ENCODE measurements at regions not wholly inside any gene's neighbourhood (a gene's known extent, or its start where the extent isn't known, plus 50 kb on each side); places are given as distances from the start of the nearest gene placed in this dataset.

DNA sequence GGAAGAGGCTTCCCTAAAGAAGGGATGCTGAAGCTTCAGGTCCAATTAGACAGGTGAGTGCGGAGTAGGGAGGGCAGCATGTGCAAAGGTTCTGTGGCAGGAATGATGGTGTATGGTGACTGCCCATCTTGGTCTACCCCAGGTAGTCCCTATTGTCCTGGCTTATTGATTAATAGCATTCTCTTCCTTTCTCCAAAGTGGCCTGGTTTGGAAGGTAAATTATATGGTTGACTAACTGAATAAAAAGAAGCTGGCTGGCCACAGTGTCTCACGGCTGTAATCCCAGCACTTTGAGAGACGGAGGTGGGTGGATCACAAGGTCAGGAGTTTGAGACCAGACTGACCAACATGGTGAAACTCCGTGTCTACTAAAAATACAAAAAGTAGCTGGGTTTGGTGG is 230.5 kb downstream of the MIAT start:
- POLR2A ChIA-PET: no interaction called here
- CTCF ChIA-PET: no interaction called here
- no peak overlapping the region for H3K4me3 Mint-ChIP-seq
- H3K9me3 Mint-ChIP-seq: no peaks in the 10 kb centered on the region
- no peak overlapping the region for H3K27ac Mint-ChIP-seq
- H3K36me3 Mint-ChIP-seq (ENCODE audit: low read depth): no peaks in the 10 kb centered on the region
- H3K4me1 Mint-ChIP-seq: no peaks in the 10 kb centered on the region
- DNase-seq: no peak
- no peaks in the 10 kb centered on the region for H3K27me3 Mint-ChIP-seq

GRCh38 chr22:26888887-26889286 is 231.5 kb downstream of the MIAT start:
- H3K36me3 Mint-ChIP-seq (ENCODE audit: low read depth): no peaks in the 10 kb centered on the region
- H3K4me3 Mint-ChIP-seq: no peak overlapping the region
- H3K9me3 Mint-ChIP-seq: no peaks in the 10 kb centered on the region
- H3K27me3 Mint-ChIP-seq: no peaks in the 10 kb centered on the region
- ChIA-PET POLR2A (no interaction called here), CTCF (interaction anchor here (0.6 kb wide), 1 partner anchor 1207 kb away, joined by 3 read pairs; no protein-coding TSS in a partner anchor)
- no peak overlapping the region for H3K27ac Mint-ChIP-seq
- H3K4me1 Mint-ChIP-seq: no peaks in the 10 kb centered on the region
- DNase-seq: no peak

DNA sequence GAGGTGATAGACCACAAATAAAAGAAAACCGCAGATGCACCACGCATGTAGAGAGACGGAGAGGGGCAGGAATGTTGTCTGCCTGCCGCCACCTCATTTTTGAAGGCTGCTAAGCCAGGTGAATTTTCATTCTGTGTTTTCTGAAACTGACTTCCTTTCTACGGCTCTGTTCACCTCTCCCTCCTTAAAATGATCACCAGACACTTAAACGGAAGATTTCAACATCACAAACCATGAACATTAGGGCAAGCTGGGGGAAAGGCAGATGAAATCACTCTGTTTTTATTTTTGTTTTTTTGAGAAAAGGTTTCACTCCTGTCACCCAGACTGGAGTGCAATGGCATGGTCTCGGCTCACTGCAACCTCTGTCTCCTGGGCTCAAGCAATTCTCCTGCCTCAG is 232.4 kb downstream of the MIAT start:
- Mint-ChIP-seq H3K4me1 (no peaks in the 10 kb centered on the region), H3K27me3 (no peaks in the 10 kb centered on the region), H3K9me3 (no peaks in the 10 kb centered on the region), H3K27ac (no peak overlapping the region), H3K36me3 (ENCODE audit: low read depth) (no peaks in the 10 kb centered on the region), H3K4me3 (no peak overlapping the region)
- POLR2A ChIA-PET: no interaction called here
- no peak for DNase-seq
- CTCF ChIA-PET: no interaction called here

- DNase-seq: no peak
- no peaks in the 10 kb centered on the region for H3K9me3 Mint-ChIP-seq
- no peaks in the 10 kb centered on the region for H3K36me3 Mint-ChIP-seq (ENCODE audit: low read depth)
- no peak overlapping the region for H3K4me3 Mint-ChIP-seq
- no peaks in the 10 kb centered on the region for H3K4me1 Mint-ChIP-seq
- ChIA-PET POLR2A (no interaction called here), CTCF (no interaction called here)
- no peaks in the 10 kb centered on the region for H3K27me3 Mint-ChIP-seq
- no peak overlapping the region for H3K27ac Mint-ChIP-seq
These were observed 233.5 kb downstream of the MIAT start for GRCh38 chr22:26890870-26891269.

DNA sequence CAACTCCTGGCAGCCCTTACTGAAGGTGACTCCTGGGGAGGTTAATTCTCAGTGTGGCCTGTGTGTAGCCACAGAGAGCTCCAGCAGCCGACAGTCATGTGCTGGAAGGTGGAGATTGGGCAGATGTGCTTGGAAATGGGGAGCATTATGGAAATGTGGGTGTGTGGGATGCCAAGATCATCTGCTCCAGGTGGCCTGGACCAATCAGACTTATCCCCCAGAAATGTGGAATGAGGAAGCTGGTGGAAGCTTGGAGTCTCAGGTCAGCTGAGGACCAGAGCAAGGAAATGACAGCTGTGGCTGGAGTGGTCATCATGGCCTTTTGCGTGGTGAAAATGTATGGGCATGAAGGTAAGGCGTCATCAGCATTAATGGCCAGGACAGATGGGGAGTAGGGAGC is 234.0 kb downstream of the MIAT start:
- ChIA-PET POLR2A (no interaction called here), CTCF (no interaction called here)
- H3K27ac Mint-ChIP-seq: no peak overlapping the region

DNA sequence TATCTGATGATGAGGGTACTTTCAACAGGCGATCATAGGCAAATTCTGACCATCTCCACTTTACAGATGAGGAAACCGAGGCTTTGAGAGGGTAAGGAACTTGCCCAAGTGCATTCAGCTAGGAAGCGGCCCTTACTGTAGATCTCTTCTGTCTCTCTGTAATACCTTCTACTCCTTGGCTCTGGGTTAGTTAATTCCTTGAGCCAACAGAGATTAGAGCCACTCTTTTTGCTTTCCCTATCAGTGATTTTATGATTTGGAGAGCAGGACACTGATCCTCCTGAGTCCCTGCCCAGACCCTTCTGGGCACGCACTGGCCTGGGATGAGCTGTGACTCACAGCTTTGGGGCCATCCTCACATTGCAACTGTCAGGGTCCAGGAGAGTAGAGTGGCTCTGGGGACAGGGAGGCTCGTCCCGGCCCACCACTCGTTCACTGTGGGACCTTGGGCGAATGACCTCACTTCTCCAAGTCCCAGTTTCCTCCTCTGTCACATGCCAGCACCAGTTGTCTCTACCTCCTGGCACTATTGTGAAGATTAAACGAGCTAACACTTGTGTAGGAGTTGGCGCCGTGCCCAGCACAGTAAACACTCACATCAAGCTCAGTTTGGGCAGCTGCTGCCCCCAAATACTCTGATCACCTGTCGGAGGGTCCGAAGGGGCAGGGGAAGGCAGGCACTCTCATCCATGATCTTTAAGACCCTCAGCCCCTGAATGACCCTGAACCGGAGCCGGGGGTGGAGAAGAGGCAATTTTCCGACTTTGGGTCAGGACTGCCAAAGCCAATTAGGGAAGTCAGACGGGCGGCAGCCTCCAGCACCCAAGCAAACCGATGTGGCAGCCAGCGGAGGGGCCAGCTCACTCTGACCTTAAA is 235.0 kb downstream of the MIAT start:
- no peak for DNase-seq
- H3K27me3 Mint-ChIP-seq: no peaks in the 10 kb centered on the region
- POLR2A ChIA-PET: no interaction called here
- no peaks in the 10 kb centered on the region for H3K9me3 Mint-ChIP-seq
- no peaks in the 10 kb centered on the region for H3K36me3 Mint-ChIP-seq (ENCODE audit: low read depth)
- no peak overlapping the region for H3K4me3 Mint-ChIP-seq
- H3K27ac Mint-ChIP-seq: no peak overlapping the region
- no peaks in the 10 kb centered on the region for H3K4me1 Mint-ChIP-seq
- CTCF ChIA-PET: no interaction called here

More for the DNA sequence above, 234.0 kb downstream of the MIAT start:
- no peaks in the 10 kb centered on the region for H3K27me3 Mint-ChIP-seq
- no peaks in the 10 kb centered on the region for H3K9me3 Mint-ChIP-seq
- no peak for DNase-seq
- H3K4me3 Mint-ChIP-seq: no peak overlapping the region
- no peaks in the 10 kb centered on the region for H3K36me3 Mint-ChIP-seq (ENCODE audit: low read depth)
- no peaks in the 10 kb centered on the region for H3K4me1 Mint-ChIP-seq

GRCh38 chr22:26893173-26894110 is 236.1 kb downstream of the MIAT start:
- no peak for DNase-seq
- no peaks in the 10 kb centered on the region for H3K4me1 Mint-ChIP-seq
- no peaks in the 10 kb centered on the region for H3K36me3 Mint-ChIP-seq (ENCODE audit: low read depth)
- H3K9me3 Mint-ChIP-seq: no peaks in the 10 kb centered on the region
- no peak overlapping the region for H3K4me3 Mint-ChIP-seq
- CTCF ChIA-PET: no interaction called here
- no peak overlapping the region for H3K27ac Mint-ChIP-seq
- POLR2A ChIA-PET: no interaction called here
- H3K27me3 Mint-ChIP-seq: peaks cover 2% of the 10 kb centered on the region

DNA sequence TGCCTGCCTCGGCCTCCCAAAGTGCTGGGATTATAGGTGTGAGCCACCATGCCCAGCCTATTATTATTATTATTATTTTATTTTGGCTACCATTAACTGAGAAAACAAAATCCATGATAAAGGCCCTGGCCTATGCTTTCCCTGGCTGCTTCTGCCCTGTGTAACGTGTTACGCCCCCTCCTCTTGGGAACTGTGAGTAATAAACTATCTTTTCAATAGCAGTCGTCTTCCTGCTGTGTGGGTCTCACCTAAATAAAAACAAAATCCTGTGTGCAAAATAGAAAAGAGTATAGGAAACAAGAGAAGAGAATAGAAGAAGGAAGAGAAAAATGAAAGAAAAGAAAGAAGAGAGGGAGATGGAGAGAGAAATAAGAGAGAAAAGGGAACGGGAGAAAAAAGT is 237.0 kb downstream of the MIAT start:
- Mint-ChIP-seq H3K4me1 (no peaks in the 10 kb centered on the region), H3K27ac (no peak overlapping the region)

GRCh38 chr22:26894766-26895485 is 237.5 kb downstream of the MIAT start:
- no peak for DNase-seq
- Mint-ChIP-seq H3K9me3 (no peaks in the 10 kb centered on the region), H3K27me3 (peaks cover 2% of the 10 kb centered on the region), H3K4me3 (no peak overlapping the region), H3K27ac (no peak overlapping the region), H3K36me3 (ENCODE audit: low read depth) (no peaks in the 10 kb centered on the region), H3K4me1 (no peaks in the 10 kb centered on the region)
- CTCF ChIA-PET: no interaction called here
- POLR2A ChIA-PET: no interaction called here

More for the DNA sequence above, 237.0 kb downstream of the MIAT start:
- ChIA-PET POLR2A (no interaction called here), CTCF (no interaction called here)
- no peaks in the 10 kb centered on the region for H3K36me3 Mint-ChIP-seq (ENCODE audit: low read depth)
- no peaks in the 10 kb centered on the region for H3K9me3 Mint-ChIP-seq
- DNase-seq: no peak
- no peak overlapping the region for H3K4me3 Mint-ChIP-seq
- H3K27me3 Mint-ChIP-seq: peaks cover 2% of the 10 kb centered on the region

DNA sequence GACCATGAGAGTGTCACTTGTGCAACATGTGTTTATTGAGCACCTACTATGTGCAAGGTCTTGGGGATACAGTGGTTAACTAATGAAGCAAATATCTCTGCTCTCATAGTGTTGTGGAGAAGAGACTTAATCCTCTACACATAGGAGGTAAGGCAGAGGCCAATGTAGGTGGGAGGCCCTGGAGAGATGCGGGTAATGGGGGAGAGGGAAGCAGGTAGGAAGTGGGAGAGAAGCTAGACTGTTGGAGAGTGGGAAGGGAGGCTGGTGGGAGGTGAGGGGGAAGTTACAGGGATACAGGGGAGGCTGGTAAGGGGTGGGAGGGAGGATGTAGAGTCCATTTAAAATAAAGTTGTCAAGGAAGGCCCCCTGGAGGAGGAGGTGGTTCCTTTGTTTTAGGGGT is 240.0 kb downstream of the MIAT start:
- Mint-ChIP-seq H3K4me3 (no peak overlapping the region), H3K27ac (no peak overlapping the region)
- POLR2A ChIA-PET: no interaction called here

GRCh38 chr22:26898946-26899605 is 241.7 kb downstream of the MIAT start:
- H3K36me3 Mint-ChIP-seq (ENCODE audit: low read depth): no peaks in the 10 kb centered on the region
- no peak overlapping the region for H3K27ac Mint-ChIP-seq
- no peaks in the 10 kb centered on the region for H3K4me1 Mint-ChIP-seq
- DNase-seq: no peak
- H3K27me3 Mint-ChIP-seq: peaks cover 29% of the 10 kb centered on the region
- ChIA-PET CTCF (no interaction called here), POLR2A (no interaction called here)
- H3K9me3 Mint-ChIP-seq: no peaks in the 10 kb centered on the region
- no peak overlapping the region for H3K4me3 Mint-ChIP-seq

More for the DNA sequence above, 240.0 kb downstream of the MIAT start:
- CTCF ChIA-PET: no interaction called here
- no peak for DNase-seq
- Mint-ChIP-seq H3K36me3 (ENCODE audit: low read depth) (no peaks in the 10 kb centered on the region), H3K4me1 (no peaks in the 10 kb centered on the region), H3K9me3 (no peaks in the 10 kb centered on the region), H3K27me3 (peaks cover 16% of the 10 kb centered on the region)

- Mint-ChIP-seq H3K27me3 (peaks cover 41% of the 10 kb centered on the region), H3K4me3 (no peak overlapping the region), H3K36me3 (ENCODE audit: low read depth) (no peaks in the 10 kb centered on the region), H3K4me1 (no peaks in the 10 kb centered on the region), H3K9me3 (no peaks in the 10 kb centered on the region), H3K27ac (no peak overlapping the region)
- no peak for DNase-seq
- CTCF ChIA-PET: no interaction called here
- POLR2A ChIA-PET: no interaction called here
These were observed 243.4 kb downstream of the MIAT start for GRCh38 chr22:26900787-26901186.

Measured in activated CD4-positive, alpha-beta memory T cell treated with anti-CD3 and anti-CD28 coated beads, Interleukin-2, amount 10 ng/mL, durations not matched to agents 7 days and 5 days (primary cell).